Mammary epithelial cell (primary cell): ENCODE measurements at regions not wholly inside any gene's neighbourhood (a gene's known extent, or its start where the extent isn't known, plus 50 kb on each side); places are given as distances from the start of the nearest gene placed in this dataset.

ENCODE experiments used
- EZH2 ChIP-seq: IDR thresholded peaks from 2 replicates; pipeline ENCODE4 v1.6.1; 2012; ENCODE audit warnings: low read length, inconsistent platforms, borderline replicate concordance
- TF ChIP-seq, protein P1 (sequence below), 2 donors: IDR thresholded peaks in 1 of 2; conservative IDR thresholded peaks in 1 of 2; 2 replicates each; pipeline ENCODE4 v1.5.1; 2011 to 2012; ENCODE audit warnings: inconsistent platforms in 2 of 2, low read length in 2 of 2, mild to moderate bottlenecking in 2 of 2, control low read depth in 1 of 2, low read depth in 1 of 2; ENCODE audit not compliant: insufficient read depth in 1 of 2; ENCODE audit errors: extremely low read depth in 1 of 2

DNA sequence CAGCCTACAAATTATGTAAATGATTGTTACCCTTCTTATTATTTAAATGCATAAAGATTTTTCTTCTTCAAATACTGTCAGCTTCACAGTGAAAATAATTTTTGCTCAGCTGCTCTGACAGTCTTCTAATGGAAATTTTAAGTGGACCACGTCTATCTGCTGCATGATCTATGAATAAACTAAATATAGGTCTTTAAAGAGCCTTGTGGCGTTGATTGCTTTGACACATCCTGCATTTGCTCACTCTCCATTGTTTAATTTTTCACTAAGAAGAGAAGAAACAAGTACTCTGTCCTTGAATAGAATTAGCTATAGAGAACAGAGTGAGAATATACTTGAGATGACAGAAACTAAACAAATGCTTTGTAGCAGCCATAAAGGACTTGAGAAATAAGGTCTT lies 826.1 kb downstream of the MRPL39 start:
- TF ChIP-seq, protein P1, sequence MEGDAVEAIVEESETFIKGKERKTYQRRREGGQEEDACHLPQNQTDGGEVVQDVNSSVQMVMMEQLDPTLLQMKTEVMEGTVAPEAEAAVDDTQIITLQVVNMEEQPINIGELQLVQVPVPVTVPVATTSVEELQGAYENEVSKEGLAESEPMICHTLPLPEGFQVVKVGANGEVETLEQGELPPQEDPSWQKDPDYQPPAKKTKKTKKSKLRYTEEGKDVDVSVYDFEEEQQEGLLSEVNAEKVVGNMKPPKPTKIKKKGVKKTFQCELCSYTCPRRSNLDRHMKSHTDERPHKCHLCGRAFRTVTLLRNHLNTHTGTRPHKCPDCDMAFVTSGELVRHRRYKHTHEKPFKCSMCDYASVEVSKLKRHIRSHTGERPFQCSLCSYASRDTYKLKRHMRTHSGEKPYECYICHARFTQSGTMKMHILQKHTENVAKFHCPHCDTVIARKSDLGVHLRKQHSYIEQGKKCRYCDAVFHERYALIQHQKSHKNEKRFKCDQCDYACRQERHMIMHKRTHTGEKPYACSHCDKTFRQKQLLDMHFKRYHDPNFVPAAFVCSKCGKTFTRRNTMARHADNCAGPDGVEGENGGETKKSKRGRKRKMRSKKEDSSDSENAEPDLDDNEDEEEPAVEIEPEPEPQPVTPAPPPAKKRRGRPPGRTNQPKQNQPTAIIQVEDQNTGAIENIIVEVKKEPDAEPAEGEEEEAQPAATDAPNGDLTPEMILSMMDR (conservative IDR thresholded peaks at IDR 0.05 in 1 of 2, IDR thresholded peaks at IDR 0.05 in 1 of 2; ENCODE audit: extremely low read depth in 1 of 2, insufficient read depth in 1 of 2, low read depth in 1 of 2, low read length in 2 of 2) = no peak
- no peak for TF ChIP-seq EZH2
